Testis (tissue), 2 donors: ENCODE measurements at regions not wholly inside any gene's neighbourhood (a gene's known extent, or its start where the extent isn't known, plus 50 kb on each side); places are given as distances from the start of the nearest gene placed in this dataset.

Experiments used
- POLR2A ChIP-seq: fragments of 450-650 bp; IDR thresholded peaks from one replicate; pipeline ENCODE4 v1.6.1; 2017; ENCODE audit warnings: antibody characterized with exemption, mild to moderate bottlenecking, moderate library complexity
- TF ChIP-seq, protein P1 (sequence below), 3 experiments: fragments of 450-650 bp in 2 of 3; fragments of 200-600 bp in 1 of 3; sonication (generic) in 1 of 3; IDR thresholded peaks; one replicate each; pipeline ENCODE4 v1.5.1; 2016 to 2019; ENCODE audit warnings: antibody characterized with exemption in 3 of 3, mild to moderate bottlenecking in 2 of 3, moderate library complexity in 1 of 3

DNA sequence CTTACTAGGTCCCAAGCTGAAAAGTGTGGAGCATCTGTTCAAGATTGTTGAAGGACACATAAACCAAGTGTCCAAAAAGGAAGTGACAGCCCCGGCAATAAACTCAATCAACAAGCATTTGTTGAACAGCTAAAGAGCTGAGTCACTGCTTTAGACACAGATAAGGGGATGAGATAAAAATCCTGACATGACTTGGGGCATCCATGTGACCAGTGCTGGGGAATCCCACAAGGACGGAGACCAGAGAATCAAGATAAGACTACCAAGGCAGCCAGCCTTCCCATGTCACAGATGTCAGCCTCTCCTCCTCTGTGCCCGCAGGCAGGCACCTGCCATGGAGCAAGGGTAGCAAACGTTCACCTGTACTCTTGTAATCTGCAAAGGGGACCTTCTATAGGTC is 118.6 kb upstream of the KAZN start:
- TF ChIP-seq, protein P1, sequence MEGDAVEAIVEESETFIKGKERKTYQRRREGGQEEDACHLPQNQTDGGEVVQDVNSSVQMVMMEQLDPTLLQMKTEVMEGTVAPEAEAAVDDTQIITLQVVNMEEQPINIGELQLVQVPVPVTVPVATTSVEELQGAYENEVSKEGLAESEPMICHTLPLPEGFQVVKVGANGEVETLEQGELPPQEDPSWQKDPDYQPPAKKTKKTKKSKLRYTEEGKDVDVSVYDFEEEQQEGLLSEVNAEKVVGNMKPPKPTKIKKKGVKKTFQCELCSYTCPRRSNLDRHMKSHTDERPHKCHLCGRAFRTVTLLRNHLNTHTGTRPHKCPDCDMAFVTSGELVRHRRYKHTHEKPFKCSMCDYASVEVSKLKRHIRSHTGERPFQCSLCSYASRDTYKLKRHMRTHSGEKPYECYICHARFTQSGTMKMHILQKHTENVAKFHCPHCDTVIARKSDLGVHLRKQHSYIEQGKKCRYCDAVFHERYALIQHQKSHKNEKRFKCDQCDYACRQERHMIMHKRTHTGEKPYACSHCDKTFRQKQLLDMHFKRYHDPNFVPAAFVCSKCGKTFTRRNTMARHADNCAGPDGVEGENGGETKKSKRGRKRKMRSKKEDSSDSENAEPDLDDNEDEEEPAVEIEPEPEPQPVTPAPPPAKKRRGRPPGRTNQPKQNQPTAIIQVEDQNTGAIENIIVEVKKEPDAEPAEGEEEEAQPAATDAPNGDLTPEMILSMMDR (IDR thresholded peaks at IDR 0.05): no peak
- TF ChIP-seq POLR2A: no peak
